ENCODE measurements at regions not wholly inside any gene's neighbourhood (a gene's known extent, or its start where the extent isn't known, plus 50 kb on each side); places are given as distances from the start of the nearest gene placed in this dataset.

GRCh38 chr4:62360156-62360545, 1160.0 kb downstream of the ADGRL3 start:
- TF ChIP-seq CTCF (IDR thresholded peaks at IDR 0.05): no peak
- TF ChIP-seq POLR2A (IDR thresholded peaks at IDR 0.05): no peak

Data from testis (tissue), 2 donors.